GM21515 (cell line): ENCODE measurements at regions not wholly inside any gene's neighbourhood (a gene's known extent, or its start where the extent isn't known, plus 50 kb on each side); places are given as distances from the start of the nearest gene placed in this dataset.
A peak's percentile ranks its signal among the peaks of the same experiment; 100 is the strongest.
"Not testable (repeated sequence)": the region's sequence is repeated elsewhere in the genome, so short reads cannot be mapped to it uniquely, and the experiment has no call there.

Source experiments
- ATAC-seq: cut with Tn5 transposase; IDR thresholded peaks from one replicate; pipeline ENCODE4 v1.9.1; 2021; ENCODE audit not compliant: unreplicated experiment

DNA sequence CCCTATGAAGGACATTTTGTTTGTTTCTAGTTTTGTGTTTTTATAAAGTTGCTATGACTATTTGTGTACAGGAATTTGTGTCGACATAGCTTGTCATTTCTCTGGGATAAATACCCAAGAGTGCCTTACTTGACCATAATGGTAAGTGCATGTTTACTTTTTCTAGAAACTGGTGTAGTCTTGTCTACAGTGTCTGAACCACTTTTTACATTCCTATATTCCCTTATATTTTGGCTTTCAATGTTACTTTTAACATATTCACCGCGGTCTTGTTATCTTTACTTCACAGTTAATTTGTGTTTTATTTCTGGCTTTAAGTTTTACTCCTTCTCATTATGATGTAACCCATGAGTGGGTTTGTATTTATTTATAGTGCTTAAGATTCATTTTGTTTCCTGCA, 444.4 kb upstream of the RGS17 start:
- no peak for ATAC-seq

DNA sequence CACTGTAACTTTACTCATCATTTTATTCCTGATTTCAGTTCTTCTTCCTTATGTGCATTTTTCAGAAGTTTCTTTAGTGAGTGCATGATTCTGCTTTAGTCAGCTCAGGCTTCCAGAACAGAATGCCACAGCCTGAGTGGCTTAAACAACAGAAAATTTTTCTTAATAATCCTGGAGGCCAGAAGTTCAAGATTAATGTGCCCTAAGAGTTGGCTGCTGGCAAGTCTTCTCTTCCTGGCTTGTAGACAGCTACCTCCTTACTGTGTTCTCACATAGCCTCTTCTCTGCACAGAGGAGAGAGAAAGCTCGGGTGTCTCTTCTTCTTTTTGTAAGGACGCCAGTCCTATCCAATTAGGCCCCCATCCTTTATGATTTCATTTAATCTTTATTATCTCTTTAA, 443.1 kb upstream of the RGS17 start:
- ATAC-seq, result no peak

DNA sequence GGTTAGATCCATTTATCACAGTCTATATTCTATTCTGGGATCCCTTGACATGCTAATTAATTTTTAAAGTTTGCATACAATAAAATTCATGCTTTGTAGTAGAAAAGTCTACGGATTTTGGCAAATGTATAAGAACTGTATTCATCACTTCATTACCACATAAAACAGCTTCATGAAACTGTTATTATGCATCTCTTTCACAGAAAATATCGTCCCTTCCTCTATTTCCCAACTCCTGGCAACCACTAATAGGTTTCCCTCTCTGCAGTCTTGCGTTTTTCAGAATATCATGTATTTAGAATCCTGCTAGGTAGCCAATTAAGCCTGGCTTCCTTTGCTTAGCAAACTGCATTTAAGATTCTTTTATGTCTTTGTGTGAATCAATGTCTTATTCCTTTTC, 441.3 kb upstream of the RGS17 start:
- no peak for ATAC-seq

DNA sequence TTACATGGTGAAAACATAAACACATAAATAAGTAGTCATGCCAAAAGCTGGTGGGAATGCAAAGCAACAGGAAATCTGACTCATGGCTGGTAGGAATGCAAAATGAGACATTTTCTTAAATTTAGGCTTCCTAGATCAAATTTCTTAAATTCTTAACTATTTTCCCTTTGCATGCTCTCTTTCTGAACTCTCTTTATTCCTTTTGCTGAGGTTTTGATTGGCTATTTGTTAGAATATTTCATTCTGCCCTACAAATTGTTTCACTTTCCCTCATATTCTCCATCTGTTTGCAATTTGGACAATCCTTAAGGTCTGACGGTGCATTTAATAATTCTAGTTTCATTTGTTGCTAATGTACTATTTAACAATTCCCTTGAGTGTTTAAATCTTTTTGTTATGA, 437.5 kb upstream of the RGS17 start:
- no peak for ATAC-seq

DNA sequence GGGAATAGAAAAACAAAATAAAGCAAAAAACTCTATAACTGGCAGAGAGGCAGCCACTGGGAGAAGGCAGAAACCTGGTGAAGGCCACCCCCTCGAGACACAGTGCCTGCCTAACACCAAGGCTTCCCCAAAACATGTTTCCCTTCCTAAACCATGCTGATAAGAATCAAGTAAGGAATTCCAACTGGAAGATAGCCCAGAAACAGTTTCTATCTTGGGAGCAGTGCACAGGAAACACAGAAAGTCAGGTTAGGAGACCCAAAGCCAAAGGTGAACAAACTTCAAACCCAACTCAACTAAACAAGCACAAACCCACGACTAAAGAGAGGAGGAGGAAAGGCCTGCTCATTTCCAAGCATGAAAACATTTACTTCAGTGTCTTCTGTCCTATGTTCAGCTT, 433.7 kb upstream of the RGS17 start:
- ATAC-seq, result no peak

DNA sequence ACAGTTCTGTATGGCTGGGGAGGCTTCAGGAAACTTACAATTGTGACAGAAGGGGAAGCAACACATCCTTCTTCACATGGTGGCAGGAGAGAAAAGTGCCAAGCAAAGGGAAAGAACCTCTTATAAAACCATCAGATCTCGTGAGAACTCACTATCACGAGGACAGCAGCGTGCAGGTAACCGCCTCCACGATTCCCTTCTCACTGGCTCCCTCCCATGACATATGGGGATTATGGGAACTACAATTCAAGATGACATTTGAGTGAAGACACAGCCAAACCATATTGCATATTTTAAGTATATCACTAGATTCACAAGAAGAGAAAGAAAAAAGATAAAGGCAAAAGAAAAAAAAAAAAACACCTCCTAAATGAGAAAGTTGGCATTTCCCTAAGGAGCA, 431.9 kb upstream of the RGS17 start:
- ATAC-seq, result no peak

DNA sequence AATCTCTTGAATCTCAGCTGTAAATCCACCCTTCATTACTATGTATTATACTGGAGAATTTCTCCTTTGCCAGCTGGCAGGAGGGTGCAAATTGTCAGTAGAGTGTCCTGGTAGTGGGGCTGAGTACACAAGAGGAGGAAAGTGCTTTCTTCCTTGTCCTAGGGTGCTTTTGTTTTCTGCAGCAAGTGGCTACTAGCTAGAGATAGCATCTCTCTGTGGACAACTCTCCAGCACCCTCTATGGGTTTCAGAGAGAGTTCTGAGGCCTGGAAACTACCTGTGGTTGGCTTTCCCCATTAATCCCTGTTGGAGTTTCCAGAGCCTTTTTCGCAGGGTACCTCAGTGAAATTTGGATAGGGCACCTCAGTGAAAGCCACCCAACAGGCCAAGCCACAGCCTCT, 422.5 kb upstream of the RGS17 start:
- no peak for ATAC-seq

DNA sequence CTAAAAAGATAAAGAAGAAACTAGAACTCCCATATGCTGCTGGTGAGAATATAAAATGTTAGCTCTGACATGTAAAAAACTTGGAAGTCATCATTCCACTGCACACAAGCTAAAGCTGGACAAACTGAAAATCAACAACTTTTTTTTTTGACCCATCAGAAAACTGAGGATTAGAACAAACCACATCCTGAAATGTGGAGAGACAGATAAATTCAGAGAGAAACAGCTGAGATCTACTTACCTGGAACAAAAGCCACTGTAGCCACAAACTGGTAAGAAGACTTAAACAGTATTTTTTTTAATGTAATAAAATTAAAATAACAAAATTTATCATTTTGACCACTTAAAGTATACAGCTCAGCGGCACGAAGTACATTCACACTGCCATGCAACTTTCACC, 408.5 kb upstream of the RGS17 start:
- no peak for ATAC-seq

DNA sequence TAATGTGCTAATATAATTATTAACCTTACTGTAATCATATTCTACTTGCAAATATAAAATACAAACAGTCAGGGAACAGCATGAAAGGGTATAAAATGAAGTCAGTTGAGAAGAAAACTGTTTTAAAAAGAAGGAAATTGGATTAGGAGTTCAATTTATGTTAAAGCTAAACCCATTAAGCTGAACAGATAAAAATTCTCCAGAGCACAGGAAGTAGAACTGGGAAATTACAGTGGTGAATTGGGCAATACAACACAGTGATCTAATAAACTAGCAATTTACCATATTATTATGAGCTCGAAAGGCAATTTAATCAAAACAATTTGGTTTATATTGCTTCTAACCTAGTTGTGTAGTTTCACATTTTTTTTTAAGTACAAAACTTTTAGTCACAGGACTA, 407.4 kb upstream of the RGS17 start:
- no peak for ATAC-seq

DNA sequence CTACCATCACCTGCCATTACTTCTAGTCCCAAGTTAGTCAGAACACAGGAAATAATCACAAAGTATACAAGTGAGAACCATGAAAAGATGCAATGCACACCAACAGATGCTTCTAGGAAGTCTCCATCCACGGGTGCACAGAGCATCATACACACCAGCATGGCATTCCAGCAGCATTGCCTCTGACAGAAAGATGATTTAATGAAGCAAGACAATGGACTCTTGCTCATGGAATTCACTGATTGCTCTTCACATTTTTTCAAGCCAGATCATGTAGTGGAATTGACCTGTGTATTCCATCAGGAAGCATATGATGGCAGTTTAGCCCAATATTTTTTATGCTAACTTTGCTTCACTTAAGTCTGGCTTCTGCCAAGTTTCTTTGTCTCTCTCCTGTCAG, 406.3 kb upstream of the RGS17 start:
- no peak for ATAC-seq

DNA sequence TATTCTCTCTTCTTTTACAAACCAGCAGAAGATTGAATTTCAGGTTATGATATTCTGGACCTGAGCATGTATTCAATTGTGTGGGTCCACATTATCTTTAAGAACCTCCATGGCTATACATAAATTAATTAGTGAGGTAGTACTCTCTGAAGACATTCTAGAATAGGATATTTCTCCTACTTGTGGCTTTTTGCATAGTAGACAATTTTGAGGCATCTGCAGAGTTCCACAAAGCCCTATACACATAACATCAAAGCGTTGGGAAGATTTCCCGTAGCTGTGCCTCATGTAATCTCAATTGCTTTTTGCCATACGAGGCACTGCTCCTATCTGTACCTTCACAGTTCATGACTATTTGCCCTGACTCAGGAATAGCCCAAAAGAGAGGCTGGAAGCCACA, 395.4 kb upstream of the RGS17 start:
- ATAC-seq, result no peak

DNA sequence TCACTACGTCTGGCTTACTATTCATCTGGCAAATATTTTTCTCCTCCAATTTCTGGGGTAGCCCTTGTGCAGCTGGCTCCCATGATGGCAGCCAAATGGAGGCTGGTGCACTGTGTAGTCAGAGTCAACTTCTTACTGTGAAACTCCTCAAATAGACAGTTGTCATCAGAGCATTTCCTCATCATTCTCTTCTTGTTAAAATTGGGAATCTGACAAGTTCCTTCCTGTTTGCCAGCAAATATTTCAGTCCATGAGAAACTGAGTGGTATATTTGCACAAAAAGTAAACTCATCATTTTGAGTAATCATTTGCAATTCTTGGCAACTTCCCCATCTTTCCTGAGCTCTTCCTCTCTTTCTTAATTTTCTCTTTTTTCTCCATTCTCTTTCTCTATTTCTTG, 394.9 kb upstream of the RGS17 start:
- ATAC-seq, result no peak

DNA sequence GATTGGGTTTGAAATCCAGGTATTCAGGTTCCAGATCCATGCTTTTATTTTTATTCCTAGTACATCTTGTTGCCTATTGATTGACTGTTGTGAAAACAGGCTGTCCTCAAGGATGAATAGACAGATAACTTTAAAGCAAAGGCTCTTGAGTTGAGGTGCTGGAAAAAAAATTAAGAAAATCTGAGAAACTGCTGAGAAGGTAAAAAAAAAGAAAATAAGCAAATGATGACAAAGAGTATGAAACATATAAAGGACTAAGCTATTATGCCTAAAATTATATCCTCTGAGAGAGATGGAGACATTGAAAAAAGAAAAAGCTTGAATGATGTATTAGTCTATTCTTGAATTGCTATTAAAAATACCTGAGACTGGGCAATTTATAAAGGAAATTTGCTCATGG, 392.3 kb upstream of the RGS17 start:
- no peak for ATAC-seq

DNA sequence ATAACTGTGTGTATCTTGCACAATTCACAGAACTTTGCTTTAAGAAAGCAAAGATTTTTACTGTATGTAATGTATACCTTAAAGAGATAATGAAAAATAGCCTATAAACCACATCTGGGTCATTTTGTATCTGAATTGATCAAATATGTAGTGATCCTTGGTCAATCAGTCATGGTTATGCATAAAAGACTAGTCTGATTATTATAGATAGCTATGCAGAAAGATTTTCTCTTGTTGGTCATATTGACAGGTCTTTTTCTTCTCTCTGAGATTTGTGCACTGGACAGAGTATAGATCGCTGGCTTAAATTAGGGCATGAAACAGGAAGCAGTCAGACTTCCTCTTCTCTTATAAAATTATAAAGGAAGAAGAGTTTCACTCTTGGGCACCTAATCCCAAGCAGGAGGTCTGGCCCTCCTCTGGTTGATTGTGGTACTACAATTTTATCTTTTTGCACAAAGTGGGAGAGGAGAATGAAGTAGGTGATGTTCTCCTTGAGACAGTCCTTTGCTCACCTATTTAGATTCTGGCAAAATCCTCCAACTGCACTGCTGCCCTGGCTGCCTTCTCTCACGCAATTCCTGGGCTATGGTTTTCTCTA, 380.9 kb upstream of the RGS17 start:
- peak; percentile 87 for ATAC-seq

DNA sequence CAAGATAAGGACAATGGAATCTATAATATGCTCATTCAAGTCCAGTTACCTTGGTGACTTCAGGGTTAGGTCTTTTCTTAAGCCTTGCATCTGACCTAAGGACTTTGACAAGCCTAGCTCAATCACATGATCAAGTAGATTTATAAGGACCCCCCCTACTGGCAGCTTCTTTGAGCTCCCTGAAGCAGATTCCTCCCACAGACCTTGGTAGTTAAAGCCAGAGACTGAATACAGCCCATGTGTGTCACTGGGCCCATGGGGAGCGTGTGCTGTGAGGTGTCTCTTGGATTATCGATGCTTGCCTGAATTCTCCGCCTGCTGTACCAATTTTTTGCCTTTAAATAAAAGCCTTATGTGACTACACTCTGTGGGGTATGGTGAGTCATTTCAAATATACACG, 372.7 kb upstream of the RGS17 start:
- ATAC-seq, result no peak

DNA sequence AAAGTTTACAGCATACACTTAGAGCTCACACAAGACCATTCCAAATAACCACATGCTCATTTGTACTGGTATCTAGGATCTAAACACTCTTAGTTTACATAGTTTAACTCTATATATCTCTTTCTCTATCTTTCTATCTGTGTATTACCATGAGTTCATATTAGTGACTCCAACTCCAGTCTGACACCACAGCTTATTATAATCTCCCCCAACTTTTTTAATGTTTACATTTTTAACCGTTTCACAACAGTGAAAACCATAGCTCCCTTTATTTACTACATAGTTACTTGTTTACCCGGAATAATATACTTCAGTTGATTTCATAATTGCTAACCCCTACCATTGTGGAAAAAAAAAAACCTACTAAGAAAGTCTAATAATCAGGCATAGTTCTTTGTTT, 362.4 kb upstream of the RGS17 start:
- no peak for ATAC-seq

DNA sequence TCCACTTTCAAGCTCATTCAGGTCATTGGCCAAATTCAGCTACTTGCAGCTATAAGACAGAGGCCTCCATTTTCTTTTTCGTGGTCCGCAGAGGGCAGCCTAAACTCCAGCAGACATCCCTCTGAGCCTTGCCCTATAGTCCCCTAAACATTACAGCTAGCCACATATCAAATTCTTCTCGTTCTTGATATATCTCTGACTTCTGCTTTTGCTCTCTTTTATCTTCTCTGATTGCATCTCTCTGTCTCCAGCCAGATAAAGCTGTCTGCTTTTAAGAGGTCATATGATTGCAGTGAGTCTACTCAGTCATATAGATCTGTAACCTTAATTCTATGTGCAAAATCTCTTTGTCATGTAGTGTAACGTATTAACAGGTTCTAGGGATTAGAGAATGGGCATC, 358.4 kb upstream of the RGS17 start:
- no peak for ATAC-seq

DNA sequence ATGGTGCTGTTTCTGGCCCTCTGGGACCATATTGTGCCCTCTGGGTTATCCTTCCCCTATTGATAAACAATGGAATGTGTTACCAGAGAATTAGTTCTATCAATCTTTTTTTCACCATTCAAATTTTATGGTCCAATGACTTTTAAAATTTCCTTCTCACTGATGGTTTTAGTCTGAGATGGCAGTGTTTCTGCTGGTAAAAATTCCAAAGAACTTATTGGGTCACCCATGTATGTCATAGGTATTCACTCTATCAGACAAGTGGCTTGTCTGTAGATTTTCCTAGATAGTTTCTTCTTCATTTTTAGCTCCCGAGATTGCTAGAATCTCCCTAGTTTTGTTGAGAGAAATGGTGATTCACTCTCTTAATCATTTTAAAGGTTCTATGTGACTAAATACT, 357.2 kb upstream of the RGS17 start:
- ATAC-seq, result no peak

DNA sequence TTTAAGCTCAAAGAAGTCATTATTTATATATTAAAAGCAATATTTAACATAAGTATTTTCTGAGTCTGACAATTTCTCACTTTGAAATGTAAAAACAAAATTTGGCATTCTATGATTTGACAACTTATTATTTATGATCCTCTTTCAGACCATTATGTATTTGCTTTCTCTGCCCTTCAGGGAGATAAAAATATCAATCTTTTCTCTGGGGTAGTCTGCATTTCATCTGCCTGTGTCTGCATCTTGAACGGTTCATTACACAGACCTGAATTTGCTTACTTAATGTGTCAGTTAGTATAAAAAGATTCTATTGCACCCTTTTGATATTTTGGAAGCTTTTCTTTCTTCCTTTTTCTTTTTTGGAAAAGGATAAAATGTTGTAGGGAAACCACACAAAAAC, 354.0 kb upstream of the RGS17 start:
- no peak for ATAC-seq

DNA sequence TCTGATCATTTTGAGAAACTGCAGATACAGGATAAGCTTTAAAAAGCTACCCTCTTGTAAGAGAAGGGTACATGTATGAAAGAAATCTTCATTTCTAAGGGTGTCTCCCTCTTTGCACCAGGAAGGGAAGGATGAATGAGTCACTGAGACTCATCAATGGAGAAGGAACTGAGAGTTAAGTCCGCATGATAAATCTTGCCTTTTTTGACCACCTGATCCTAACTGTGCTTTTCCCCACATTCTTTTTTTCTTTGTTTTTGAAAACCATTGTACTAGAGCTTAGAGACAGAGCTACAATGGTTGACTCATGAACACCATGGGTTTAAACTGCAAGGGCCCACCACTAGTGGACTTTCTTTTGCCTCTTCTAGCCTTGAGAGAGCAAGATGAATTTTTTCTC, 353.0 kb upstream of the RGS17 start:
- no peak for ATAC-seq

DNA sequence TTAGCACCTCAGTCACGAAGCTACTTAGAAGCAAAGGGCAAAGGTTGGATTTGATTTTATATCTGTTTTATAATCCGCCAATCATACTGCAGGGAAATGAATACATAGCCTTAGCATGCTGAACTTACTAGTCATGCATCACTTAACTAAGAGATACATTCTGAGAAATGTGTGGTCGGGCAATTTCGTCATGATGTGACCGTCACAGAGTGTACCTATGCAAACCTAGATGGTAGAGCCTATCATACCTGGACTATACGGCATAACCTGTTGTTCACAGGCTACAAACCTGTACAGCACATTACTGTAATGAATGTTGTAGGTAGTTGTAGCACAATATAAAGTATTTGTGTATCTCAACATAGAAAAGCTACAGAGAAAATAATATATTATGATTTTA, 345.2 kb upstream of the RGS17 start:
- no peak for ATAC-seq

DNA sequence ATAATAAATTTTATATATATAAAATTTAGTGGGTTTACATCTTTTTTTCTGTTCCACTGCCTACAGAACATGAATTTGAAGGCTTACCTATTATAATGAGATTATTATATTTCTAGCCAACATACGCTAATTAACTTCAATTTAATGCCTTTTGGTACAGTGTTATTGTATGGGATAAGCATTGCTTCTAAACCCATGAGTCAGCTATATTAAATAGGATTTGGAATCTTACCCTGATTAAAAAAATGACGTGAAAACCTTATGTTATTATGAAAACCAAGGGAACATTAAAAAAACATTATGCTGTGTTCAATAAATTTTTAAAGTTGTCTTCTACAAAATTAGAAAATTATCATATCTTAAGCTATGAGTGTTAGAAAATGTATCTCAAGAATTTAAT, 334.0 kb upstream of the RGS17 start:
- no peak for ATAC-seq

DNA sequence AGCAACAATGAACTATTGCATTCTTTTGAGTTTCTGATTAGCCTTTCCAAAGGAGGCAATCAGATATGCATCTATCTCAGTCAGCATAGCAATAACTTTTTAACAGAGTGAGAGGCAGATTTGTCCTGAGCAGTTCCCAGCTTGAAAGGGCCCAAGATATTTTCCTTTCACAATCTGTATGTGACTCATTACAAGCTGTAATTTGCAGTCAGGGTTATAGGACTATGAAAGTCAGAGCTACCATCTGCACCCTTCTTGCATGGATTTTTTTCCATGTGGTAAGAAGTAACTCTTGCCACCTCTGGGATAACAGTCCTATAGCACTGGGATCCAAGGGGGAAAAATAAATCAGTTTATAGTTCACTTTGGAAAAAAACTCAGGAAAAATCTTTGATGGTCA, 318.2 kb upstream of the RGS17 start:
- ATAC-seq, result no peak

DNA sequence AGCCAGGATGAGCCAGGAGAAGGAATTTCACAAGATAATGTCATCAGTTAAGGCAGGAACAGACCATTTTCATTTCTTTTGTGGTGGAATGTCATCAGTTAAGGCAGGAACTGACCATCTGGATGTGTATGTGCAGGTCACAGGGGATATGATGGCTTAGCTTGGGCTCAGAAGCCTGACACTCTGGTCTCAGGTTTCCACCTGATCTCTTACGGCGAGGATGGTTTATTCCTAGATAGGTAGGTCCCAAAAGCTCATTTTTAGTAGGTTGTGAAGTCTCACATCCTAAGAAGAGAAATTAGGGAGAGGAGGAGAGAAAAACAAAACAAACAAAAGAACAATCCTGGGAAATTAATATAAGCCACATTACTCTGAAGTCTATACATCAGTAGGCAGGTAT, 311.7 kb upstream of the RGS17 start:
- ATAC-seq, result not testable (repeated sequence)
